ENCODE measurements at regions not wholly inside any gene's neighbourhood (a gene's known extent, or its start where the extent isn't known, plus 50 kb on each side); places are given as distances from the start of the nearest gene placed in this dataset.

- TF ChIP-seq USF1 (IDR thresholded peaks at IDR 0.05) (no peak), MAX (IDR thresholded peaks at IDR 0.05) (no peak), TEAD4 (IDR thresholded peaks at IDR 0.05) (no peak), TCF12 (IDR thresholded peaks at IDR 0.05; ENCODE audit: low read depth) (no peak), NFIC (IDR thresholded peaks at IDR 0.05) (no peak), CREB1 (IDR thresholded peaks at IDR 0.05; ENCODE audit: low read depth) (no peak), TAF1 (IDR thresholded peaks at IDR 0.05; ENCODE audit: low read depth) (no peak), YY1 (IDR thresholded peaks at IDR 0.05; ENCODE audit: low read depth) (no peak), ZBTB7A (IDR thresholded peaks at IDR 0.05; ENCODE audit: low read depth) (no peak), FOXM1 (IDR thresholded peaks at IDR 0.05; ENCODE audit: borderline replicate concordance, low read depth) (no peak), RAD21 (IDR thresholded peaks at IDR 0.05; ENCODE audit: low read depth) (no peak), EGR1 (IDR thresholded peaks at IDR 0.05) (no peak), EP300 (IDR thresholded peaks at IDR 0.05; ENCODE audit: borderline replicate concordance) (no peak), CEBPB (IDR thresholded peaks at IDR 0.05) (no peak)
- TF ChIP-seq, protein P1, sequence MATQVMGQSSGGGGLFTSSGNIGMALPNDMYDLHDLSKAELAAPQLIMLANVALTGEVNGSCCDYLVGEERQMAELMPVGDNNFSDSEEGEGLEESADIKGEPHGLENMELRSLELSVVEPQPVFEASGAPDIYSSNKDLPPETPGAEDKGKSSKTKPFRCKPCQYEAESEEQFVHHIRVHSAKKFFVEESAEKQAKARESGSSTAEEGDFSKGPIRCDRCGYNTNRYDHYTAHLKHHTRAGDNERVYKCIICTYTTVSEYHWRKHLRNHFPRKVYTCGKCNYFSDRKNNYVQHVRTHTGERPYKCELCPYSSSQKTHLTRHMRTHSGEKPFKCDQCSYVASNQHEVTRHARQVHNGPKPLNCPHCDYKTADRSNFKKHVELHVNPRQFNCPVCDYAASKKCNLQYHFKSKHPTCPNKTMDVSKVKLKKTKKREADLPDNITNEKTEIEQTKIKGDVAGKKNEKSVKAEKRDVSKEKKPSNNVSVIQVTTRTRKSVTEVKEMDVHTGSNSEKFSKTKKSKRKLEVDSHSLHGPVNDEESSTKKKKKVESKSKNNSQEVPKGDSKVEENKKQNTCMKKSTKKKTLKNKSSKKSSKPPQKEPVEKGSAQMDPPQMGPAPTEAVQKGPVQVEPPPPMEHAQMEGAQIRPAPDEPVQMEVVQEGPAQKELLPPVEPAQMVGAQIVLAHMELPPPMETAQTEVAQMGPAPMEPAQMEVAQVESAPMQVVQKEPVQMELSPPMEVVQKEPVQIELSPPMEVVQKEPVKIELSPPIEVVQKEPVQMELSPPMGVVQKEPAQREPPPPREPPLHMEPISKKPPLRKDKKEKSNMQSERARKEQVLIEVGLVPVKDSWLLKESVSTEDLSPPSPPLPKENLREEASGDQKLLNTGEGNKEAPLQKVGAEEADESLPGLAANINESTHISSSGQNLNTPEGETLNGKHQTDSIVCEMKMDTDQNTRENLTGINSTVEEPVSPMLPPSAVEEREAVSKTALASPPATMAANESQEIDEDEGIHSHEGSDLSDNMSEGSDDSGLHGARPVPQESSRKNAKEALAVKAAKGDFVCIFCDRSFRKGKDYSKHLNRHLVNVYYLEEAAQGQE (IDR thresholded peaks at IDR 0.05; ENCODE audit: low read depth), result no peak
These were observed 413.5 kb downstream of the CCDC91 start for GRCh38 chr12:28603801-28604200.

DNA sequence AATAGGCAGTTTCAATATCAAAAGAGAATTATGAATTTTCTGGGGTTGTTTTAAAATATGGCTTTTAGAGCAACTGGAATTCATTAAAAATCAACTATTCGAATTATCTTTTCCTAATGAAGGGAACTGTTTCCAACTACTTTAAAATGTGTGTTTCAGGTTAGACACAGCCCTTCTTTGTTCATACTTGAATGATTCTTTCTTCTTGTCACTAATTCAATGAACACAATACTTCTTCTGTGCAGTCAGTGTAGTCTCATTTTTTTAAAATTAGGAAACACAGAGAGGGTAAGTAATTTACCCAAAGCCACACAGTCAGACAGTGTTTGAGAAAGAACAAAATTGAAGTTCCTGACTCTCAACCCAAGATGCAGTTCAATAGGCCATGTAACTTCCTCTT, 414.0 kb downstream of the CCDC91 start:
- TF ChIP-seq TAF1 (IDR thresholded peaks at IDR 0.05; ENCODE audit: low read depth) (no peak), TCF12 (IDR thresholded peaks at IDR 0.05; ENCODE audit: low read depth) (no peak), USF1 (IDR thresholded peaks at IDR 0.05) (no peak), CEBPB (IDR thresholded peaks at IDR 0.05) (no peak), EGR1 (IDR thresholded peaks at IDR 0.05) (no peak), TEAD4 (IDR thresholded peaks at IDR 0.05) (no peak), MAX (IDR thresholded peaks at IDR 0.05) (no peak), EP300 (IDR thresholded peaks at IDR 0.05; ENCODE audit: borderline replicate concordance) (no peak), FOXM1 (IDR thresholded peaks at IDR 0.05; ENCODE audit: borderline replicate concordance, low read depth) (no peak), RAD21 (IDR thresholded peaks at IDR 0.05; ENCODE audit: low read depth) (no peak), CREB1 (IDR thresholded peaks at IDR 0.05; ENCODE audit: low read depth) (no peak), YY1 (IDR thresholded peaks at IDR 0.05; ENCODE audit: low read depth) (no peak), ZBTB7A (IDR thresholded peaks at IDR 0.05; ENCODE audit: low read depth) (no peak), NFIC (IDR thresholded peaks at IDR 0.05) (no peak)
- TF ChIP-seq, protein P1 (IDR thresholded peaks at IDR 0.05; ENCODE audit: low read depth), result no peak

DNA sequence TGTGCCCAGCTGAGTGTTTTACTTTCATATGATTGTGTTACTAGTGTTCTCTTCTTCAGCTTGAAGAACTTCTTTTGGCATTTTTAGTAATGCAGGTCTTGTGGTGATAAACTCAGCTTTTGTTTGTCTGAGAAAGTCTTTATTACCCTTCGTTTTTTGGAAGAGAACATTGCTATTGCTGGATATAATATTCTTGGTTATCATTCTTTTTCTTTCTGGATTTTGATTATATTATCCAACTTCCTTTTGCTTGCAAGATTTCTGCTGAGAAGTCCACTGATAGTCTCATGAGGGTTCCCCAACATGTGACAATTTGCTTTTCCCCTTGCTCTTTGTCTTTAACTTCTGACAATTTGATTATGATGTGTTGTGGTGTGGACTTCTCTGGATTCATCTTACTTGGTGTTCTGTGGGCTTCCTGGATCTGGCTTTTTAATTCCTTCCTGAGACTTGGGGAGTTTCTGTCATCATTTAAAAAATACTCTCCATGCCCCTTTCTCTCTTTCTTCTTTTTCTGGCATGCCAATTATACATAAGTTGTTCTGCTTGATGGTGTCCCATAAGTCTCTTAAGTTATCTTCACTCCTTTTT, 416.8 kb downstream of the CCDC91 start:
- TF ChIP-seq RAD21 (IDR thresholded peaks at IDR 0.05; ENCODE audit: low read depth) (no peak), USF1 (IDR thresholded peaks at IDR 0.05) (no peak), MAX (IDR thresholded peaks at IDR 0.05) (no peak), FOXM1 (IDR thresholded peaks at IDR 0.05; ENCODE audit: borderline replicate concordance, low read depth) (no peak), CEBPB (IDR thresholded peaks at IDR 0.05) (no peak), EP300 (IDR thresholded peaks at IDR 0.05; ENCODE audit: borderline replicate concordance) (no peak), TCF12 (IDR thresholded peaks at IDR 0.05; ENCODE audit: low read depth) (no peak), CREB1 (IDR thresholded peaks at IDR 0.05; ENCODE audit: low read depth) (no peak), NFIC (IDR thresholded peaks at IDR 0.05) (no peak), YY1 (IDR thresholded peaks at IDR 0.05; ENCODE audit: low read depth) (no peak), TAF1 (IDR thresholded peaks at IDR 0.05; ENCODE audit: low read depth) (no peak)
- TF ChIP-seq, protein P1 (IDR thresholded peaks at IDR 0.05; ENCODE audit: low read depth), result no peak

Measured in Ishikawa (cell line).